ENCODE measurements at regions not wholly inside any gene's neighbourhood (a gene's known extent, or its start where the extent isn't known, plus 50 kb on each side); places are given as distances from the start of the nearest gene placed in this dataset.

GRCh38 chr6:41406728-41407489 is 71.5 kb downstream of the NCR2 start:
- TF ChIP-seq POLR2AphosphoS5 (IDR thresholded peaks at IDR 0.05; ENCODE audit: low read depth, low read length) (no peak), TCF7L2 (IDR thresholded peaks at IDR 0.05; ENCODE audit: low read depth, low read length) (no peak), CTCF (IDR thresholded peaks at IDR 0.05) (no peak), REST (IDR thresholded peaks at IDR 0.05; ENCODE audit: insufficient read depth in 1 of 2, low read depth in 2 of 2, low read length in 1 of 2) (no peak), SIN3A (IDR thresholded peaks at IDR 0.05; ENCODE audit: borderline replicate concordance, insufficient read depth, low read depth, low read length) (no peak)
- BruUV-seq (replicated peaks) = no TSS peak
- H3K4me3 ChIP-seq (ENCODE audit: low read depth in 2 of 2, low read length in 2 of 2) = no peak overlapping the region
- in situ Hi-C loops (cut with HindIII; ENCODE audit: low pct_unique_long_range_greater_than_20kb, low sequenced_read_pairs) (no loop called here), intact Hi-C loops (cut with micrococcal nuclease; ENCODE audit: unreplicated experiment) (no loop called here)
- ATAC-seq = no peak
- H3K27ac ChIP-seq (ENCODE audit: low read length) = no peak overlapping the region
- ChIA-PET CTCF (interaction anchor here (0.6 to 0.7 kb wide), 2 partner anchors 35 to 38 kb away, joined by 5 to 6 read pairs; no protein-coding TSS in a partner anchor), POLR2A (no interaction called here)
- H3K27me3 ChIP-seq (ENCODE audit: control insufficient read depth, insufficient read depth, low read length) = no peaks in the 10 kb centered on the region
- no peaks in the 10 kb centered on the region for H3K36me3 ChIP-seq (ENCODE audit: control insufficient read depth, insufficient read depth, low read length)
- no peaks in the 10 kb centered on the region for H3K4me1 ChIP-seq (ENCODE audit: control insufficient read depth, insufficient read depth, low read length)
- H3K9me3 ChIP-seq (ENCODE audit: control insufficient read depth, insufficient read depth, low read depth, low read length) = no peaks in the 10 kb centered on the region
- no peak for DNase-seq (ENCODE audit: low read depth, low spot score)

- H3K36me3 ChIP-seq (ENCODE audit: control insufficient read depth, insufficient read depth, low read length) = no peaks in the 10 kb centered on the region
- H3K4me1 ChIP-seq (ENCODE audit: control insufficient read depth, insufficient read depth, low read length) = no peaks in the 10 kb centered on the region
- H3K4me3 ChIP-seq (ENCODE audit: low read depth in 2 of 2, low read length in 2 of 2) = no peak overlapping the region
- no TSS peak for BruUV-seq (replicated peaks)
- DNase-seq (ENCODE audit: low read depth, low spot score) (no peak), ATAC-seq (no peak)
- ChIA-PET POLR2A (no interaction called here), CTCF (no interaction called here)
- no peak for TF ChIP-seq CTCF (IDR thresholded peaks at IDR 0.05)
- no peak for TF ChIP-seq TCF7L2 (IDR thresholded peaks at IDR 0.05; ENCODE audit: low read depth, low read length)
- no peak for TF ChIP-seq SIN3A (IDR thresholded peaks at IDR 0.05; ENCODE audit: borderline replicate concordance, insufficient read depth, low read depth, low read length)
- TF ChIP-seq POLR2AphosphoS5 (IDR thresholded peaks at IDR 0.05; ENCODE audit: low read depth, low read length) = no peak
- no peak for TF ChIP-seq REST (IDR thresholded peaks at IDR 0.05; ENCODE audit: insufficient read depth in 1 of 2, low read depth in 2 of 2, low read length in 1 of 2)
- H3K27ac ChIP-seq (ENCODE audit: low read length) = no peak overlapping the region
- intact Hi-C loops (cut with micrococcal nuclease; ENCODE audit: unreplicated experiment) = no loop called here
- in situ Hi-C loops (cut with HindIII; ENCODE audit: low pct_unique_long_range_greater_than_20kb, low sequenced_read_pairs) = no loop called here
- H3K9me3 ChIP-seq (ENCODE audit: control insufficient read depth, insufficient read depth, low read depth, low read length) = no peaks in the 10 kb centered on the region
- no peaks in the 10 kb centered on the region for H3K27me3 ChIP-seq (ENCODE audit: control insufficient read depth, insufficient read depth, low read length)
Observed at GRCh38 chr6:41408576-41408975, 73.2 kb downstream of the NCR2 start.

Data from Panc1 (cell line).